ENCODE measurements at regions not wholly inside any gene's neighbourhood (a gene's known extent, or its start where the extent isn't known, plus 50 kb on each side); places are given as distances from the start of the nearest gene placed in this dataset.

- Histone ChIP-seq H3K4me1 (no peaks in the 10 kb centered on the region), H3K79me2 (no peaks in the 10 kb centered on the region), H3K27ac (no peak overlapping the region), H3K4me3 (ENCODE audit: low read depth, low read length) (no peak overlapping the region), H3K36me3 (ENCODE audit: control insufficient read depth, insufficient read depth, low read length) (no peaks in the 10 kb centered on the region), H3K9ac (no peak overlapping the region), H2AFZ (no peak overlapping the region), H3K4me2 (ENCODE audit: low read length) (no peak overlapping the region), H3K9me3 (ENCODE audit: control insufficient read depth, low read length) (no peaks in the 10 kb centered on the region), H3K27me3 (ENCODE audit: control insufficient read depth, insufficient read depth, low read length) (no peaks in the 10 kb centered on the region)
- no peak for TF ChIP-seq CTCF (IDR thresholded peaks at IDR 0.05)
These were observed 80.2 kb upstream of the MYCN start for GRCh38 chr2:15860051-15860663.

DNA sequence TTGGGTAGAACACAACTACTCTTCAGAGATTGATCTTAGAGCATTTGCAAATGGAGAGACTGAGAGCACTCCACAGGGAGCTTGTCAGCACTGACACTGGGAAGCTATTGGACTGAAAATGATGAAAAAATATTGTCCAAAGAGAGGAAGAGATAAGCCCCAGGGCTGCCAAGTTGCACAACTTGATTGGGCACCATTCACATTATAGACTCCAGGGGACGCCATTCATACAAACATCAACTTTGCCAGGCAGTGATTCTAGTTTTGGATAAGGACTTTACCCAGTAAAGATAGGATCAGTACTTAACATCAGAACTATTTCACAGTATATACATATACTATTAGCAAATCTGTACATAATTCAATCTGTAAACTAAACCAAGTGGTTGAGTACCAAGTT, 79.6 kb upstream of the MYCN start:
- Histone ChIP-seq H3K4me1 (no peaks in the 10 kb centered on the region), H3K9ac (no peak overlapping the region), H3K4me2 (ENCODE audit: low read length) (no peak overlapping the region), H3K36me3 (ENCODE audit: control insufficient read depth, insufficient read depth, low read length) (no peaks in the 10 kb centered on the region), H3K27me3 (ENCODE audit: control insufficient read depth, insufficient read depth, low read length) (no peaks in the 10 kb centered on the region), H3K9me3 (ENCODE audit: control insufficient read depth, low read length) (no peaks in the 10 kb centered on the region), H3K79me2 (no peaks in the 10 kb centered on the region), H3K27ac (no peak overlapping the region), H2AFZ (no peak overlapping the region), H3K4me3 (ENCODE audit: low read depth, low read length) (no peak overlapping the region)
- TF ChIP-seq CTCF (IDR thresholded peaks at IDR 0.05): no peak

DNA sequence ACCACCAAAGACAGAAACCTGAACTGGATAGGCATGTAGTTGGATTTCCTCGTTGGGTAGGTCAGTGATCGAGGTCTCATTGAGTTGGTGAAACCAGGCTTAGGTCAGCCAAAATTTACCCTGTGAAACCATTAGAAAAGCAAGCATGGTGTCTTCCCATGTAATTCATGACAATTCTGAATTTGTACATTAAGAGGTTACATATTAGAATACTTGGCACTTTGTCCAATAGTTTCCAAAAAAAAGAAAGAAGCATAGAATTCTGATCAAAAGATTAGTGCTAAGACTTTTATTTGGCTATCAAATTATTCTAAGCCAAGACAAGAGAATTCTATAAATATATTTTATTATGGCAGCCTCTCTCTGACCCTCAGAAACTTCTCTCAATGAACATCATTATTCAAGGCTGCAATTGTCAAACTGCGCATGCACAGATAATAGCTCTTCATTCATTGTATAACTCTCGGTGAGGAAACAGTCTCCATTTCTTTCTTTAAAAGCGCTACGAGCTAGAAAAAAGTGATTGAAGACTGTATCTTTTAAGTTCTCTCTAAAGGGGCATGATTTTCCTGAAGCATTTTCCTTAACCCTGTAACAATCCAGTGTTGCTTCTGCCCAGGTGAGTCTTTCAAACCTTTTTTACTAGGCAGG, 79.1 kb upstream of the MYCN start:
- H3K27me3 ChIP-seq (ENCODE audit: control insufficient read depth, insufficient read depth, low read length): no peaks in the 10 kb centered on the region
- H3K36me3 ChIP-seq (ENCODE audit: control insufficient read depth, insufficient read depth, low read length): no peaks in the 10 kb centered on the region
- no peak overlapping the region for H3K4me2 ChIP-seq (ENCODE audit: low read length)
- no peak for TF ChIP-seq CTCF (IDR thresholded peaks at IDR 0.05)
- H3K27ac ChIP-seq: no peak overlapping the region
- H3K9me3 ChIP-seq (ENCODE audit: control insufficient read depth, low read length): no peaks in the 10 kb centered on the region
- no peaks in the 10 kb centered on the region for H3K4me1 ChIP-seq
- no peak overlapping the region for H3K9ac ChIP-seq
- no peaks in the 10 kb centered on the region for H3K79me2 ChIP-seq
- no peak overlapping the region for H2AFZ ChIP-seq
- no peak overlapping the region for H3K4me3 ChIP-seq (ENCODE audit: low read depth, low read length)

- H3K9me3 ChIP-seq (ENCODE audit: control insufficient read depth, low read length): no peaks in the 10 kb centered on the region
- no peaks in the 10 kb centered on the region for H3K36me3 ChIP-seq (ENCODE audit: control insufficient read depth, insufficient read depth, low read length)
- H2AFZ ChIP-seq: no peak overlapping the region
- no peak overlapping the region for H3K27ac ChIP-seq
- H3K4me1 ChIP-seq: no peaks in the 10 kb centered on the region
- TF ChIP-seq CTCF (IDR thresholded peaks at IDR 0.05): no peak
- H3K4me2 ChIP-seq (ENCODE audit: low read length): no peak overlapping the region
- H3K4me3 ChIP-seq (ENCODE audit: low read depth, low read length): no peak overlapping the region
- H3K79me2 ChIP-seq: no peaks in the 10 kb centered on the region
- H3K27me3 ChIP-seq (ENCODE audit: control insufficient read depth, insufficient read depth, low read length): no peaks in the 10 kb centered on the region
- H3K9ac ChIP-seq: no peak overlapping the region
These were observed 78.5 kb upstream of the MYCN start for GRCh38 chr2:15861898-15862297.

DNA sequence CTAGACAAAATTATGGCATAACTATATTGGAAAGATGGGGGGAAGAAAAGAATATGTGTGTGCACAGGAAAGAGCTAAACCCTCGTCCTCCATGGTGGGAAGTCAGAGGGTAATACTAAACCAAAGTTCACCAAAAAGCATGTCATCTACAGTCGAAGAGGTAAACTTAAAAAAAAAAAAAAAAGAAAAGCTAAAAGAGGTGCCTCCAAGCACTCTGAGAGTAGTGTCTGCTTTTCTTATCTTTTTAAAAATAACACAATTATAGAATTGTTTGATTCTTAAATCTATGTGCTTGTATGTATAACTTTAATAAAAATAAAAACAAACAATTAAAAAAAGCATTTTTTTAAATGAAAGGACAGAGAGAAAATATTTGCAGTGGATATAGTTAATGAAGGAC, 77.3 kb upstream of the MYCN start:
- Histone ChIP-seq H3K9me3 (ENCODE audit: control insufficient read depth, low read length) (no peaks in the 10 kb centered on the region), H3K4me1 (no peaks in the 10 kb centered on the region), H3K4me2 (ENCODE audit: low read length) (no peak overlapping the region), H2AFZ (no peak overlapping the region), H3K9ac (no peak overlapping the region), H3K4me3 (ENCODE audit: low read depth, low read length) (no peak overlapping the region), H3K27ac (no peak overlapping the region), H3K79me2 (no peaks in the 10 kb centered on the region), H3K36me3 (ENCODE audit: control insufficient read depth, insufficient read depth, low read length) (no peaks in the 10 kb centered on the region), H3K27me3 (ENCODE audit: control insufficient read depth, insufficient read depth, low read length) (no peaks in the 10 kb centered on the region)
- no peak for TF ChIP-seq CTCF (IDR thresholded peaks at IDR 0.05)
